Left colon (tissue), 2 donors: ENCODE measurements at regions not wholly inside any gene's neighbourhood (a gene's known extent, or its start where the extent isn't known, plus 50 kb on each side); places are given as distances from the start of the nearest gene placed in this dataset.
A peak's percentile ranks its signal among the peaks of the same experiment; 100 is the strongest.
"Not testable (repeated sequence)": the region's sequence is repeated elsewhere in the genome, so short reads cannot be mapped to it uniquely, and the experiment has no call there.

Experiments used
- ATAC-seq: fragments of 200-7000 bp; cut with Tn5 transposase; one replicate; pipeline ENCODE4 v1.9.1; 2020; ENCODE audit warnings: mild to moderate bottlenecking, moderate library complexity
- DNase-seq, 2 donors: peaks; one replicate each; pipeline ENCODE4 v3.0.0-alpha.2; 2020
- intact Hi-C, 2 donors: fragments of 100-400 bp; cut with DNase I in 1 of 2; cut with micrococcal nuclease in 1 of 2; formaldehyde crosslinking; loops; one replicate each; pipeline versions ENCODE4 v1.11.2 to v1.14.0; 2022; cut with DNase I, micrococcal nuclease
- donor health status: DM: no; HTN: no; CAD: no.
- donor health status: DM: yes; HTN: yes; CAD: no.

DNA sequence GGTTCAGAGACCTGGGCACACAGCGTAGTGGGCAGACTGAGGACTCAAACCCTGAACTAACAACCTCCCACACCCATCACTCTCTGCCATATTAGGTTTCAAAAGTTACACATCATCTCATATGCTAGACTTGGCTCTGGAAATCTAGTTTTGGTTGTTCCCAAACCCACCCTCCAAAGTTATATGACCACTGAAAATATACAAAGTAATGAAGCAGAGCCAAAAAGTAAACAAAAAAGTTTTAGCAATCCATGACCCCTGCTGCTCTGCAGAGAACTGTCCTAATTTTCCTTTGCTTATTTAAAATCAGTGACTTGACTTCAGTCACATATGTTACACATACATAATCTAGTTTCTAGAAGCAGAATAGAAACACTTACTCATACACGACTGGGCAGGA lies 155.6 kb upstream of the TAS2R1 start:
- no peak for DNase-seq
- intact Hi-C loops = no loop called here
- no peak for ATAC-seq

DNA sequence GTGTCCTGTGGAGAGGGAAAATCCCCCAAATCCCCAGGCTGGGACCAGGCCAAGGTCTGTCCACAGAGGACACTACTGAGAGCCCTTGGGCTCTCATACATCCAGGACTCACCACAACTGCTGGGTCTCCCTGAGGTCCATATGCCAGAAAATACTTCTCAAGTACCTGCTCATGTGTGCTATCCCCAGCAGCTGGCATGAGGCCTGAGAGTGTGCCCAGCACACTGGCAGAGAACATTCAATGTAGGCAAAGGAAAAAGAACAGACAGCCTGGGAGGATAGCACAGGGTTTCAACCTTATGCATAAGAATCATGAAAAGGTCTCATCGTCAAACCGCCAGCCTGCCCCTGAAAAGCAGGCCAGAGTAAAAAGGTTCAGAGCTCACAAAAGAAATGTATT lies 154.1 kb upstream of the TAS2R1 start:
- ATAC-seq (no peak), DNase-seq (no peak)
- intact Hi-C loops = no loop called here

DNA sequence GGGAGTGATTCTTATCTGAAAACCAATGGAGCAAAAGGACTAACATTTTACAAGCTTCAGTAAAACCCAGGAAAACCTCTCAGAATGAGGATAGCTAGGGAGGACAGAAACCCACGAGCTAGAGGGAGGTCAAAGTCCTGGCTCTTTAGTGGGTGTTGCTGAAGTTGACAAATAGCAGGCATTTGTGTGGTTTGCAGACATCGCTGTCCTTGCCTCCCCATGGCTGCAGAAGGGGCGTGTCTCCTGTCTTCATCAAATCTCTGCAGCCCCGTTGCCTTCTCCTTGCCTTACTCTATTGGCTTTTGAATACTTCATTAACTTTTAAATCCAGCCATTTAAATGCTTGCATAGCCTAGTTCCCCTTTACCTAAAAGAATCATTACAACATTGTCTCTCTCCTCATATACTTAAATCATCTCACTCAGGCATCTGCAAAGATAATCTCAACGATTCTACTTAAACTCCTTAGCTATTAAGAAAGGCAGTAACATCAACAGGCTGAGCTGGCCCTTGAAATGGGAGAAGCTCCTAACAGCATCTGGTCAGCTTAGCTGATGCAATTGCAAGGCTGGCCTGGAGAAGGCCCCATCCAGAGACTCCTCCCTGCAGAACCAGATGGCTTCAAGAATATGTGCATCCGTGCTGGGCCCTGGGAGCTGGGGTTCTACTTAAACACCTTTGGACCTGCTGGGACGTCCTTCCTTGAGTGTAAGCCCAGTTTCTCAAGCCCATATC lies 152.8 kb upstream of the TAS2R1 start:
- peak; percentile 99 for ATAC-seq
- intact Hi-C loops = no loop called here
- DNase-seq = peak; percentile 31

DNA sequence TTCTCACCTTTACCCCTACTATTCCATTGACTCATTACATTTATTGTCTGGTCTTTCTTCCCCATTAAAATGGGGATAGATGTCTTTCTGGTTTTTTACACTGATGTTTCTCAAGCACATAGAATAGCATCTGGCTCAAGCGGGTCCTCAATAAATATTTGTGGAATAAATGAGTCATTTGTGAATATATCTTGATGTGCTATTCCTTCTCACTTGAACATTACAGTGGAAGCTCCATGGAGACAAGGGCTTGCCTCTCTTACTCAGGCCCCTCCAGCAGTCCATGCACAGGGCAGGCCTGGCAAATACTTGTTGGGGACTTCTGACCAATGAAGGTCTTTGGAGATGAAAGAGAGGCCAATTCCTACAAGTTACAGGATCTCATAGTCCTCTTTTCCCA lies 151.7 kb upstream of the TAS2R1 start:
- DNase-seq (no peak), ATAC-seq (no peak)
- intact Hi-C loops = no loop called here

DNA sequence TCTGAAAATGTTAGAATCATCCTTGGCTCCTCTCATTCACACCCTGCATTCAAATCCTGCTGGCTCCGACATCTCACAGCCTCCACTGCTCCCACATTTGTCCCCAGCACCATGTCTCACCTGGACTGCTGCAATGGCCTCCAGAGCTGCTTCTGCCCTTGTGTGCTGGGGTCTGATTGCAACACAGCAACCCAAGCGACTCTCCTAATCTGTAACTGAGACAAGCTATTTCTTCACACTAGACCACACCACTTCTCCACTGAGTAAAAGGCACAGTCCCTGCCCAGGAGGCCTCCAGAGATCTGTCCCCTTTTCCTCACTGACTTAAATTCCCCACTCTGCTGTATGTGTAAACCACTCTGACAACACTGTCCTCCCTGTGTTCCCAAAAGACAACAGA lies 151.1 kb upstream of the TAS2R1 start:
- intact Hi-C loops = no loop called here
- no peak for DNase-seq
- no peak for ATAC-seq

DNA sequence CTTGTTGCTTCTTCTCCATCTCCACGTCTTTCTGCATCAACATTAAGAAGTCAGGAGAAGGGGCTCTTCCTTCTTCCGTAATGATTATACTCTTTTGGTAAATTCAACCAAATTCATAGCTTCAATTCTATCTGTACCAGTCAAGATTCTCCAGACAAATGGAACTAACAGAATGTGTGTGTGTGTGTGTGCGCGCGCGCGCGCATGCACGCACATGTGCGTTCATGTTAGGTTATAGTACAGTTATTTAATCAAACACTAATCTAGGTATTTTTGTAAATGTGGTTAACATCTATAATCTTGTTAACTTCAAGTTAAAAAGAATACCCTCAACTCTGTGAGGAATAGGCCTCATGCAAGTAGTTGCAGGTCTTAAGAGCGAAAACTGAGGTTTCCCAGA lies 150.3 kb upstream of the TAS2R1 start:
- intact Hi-C loops = no loop called here

DNA sequence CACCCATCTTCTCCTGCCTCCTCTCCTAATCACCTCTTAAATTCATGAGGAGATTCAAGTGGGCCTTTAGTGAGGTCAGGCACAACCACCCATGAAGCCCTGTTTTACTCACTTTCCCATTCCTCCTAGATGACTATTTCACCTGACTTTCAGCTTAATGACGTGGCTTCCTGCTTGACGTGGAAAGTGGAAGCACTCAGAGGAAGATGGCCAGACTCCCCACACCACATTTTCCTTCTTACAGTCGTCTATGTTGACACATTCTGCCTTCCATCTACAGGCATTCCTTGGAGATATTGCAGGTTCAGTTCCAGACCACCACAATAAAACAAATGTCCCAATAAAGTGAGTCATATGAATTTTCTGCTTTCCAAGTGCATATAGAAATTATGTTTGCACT lies 146.4 kb upstream of the TAS2R1 start:
- no peak for ATAC-seq
- intact Hi-C loops = no loop called here

More for the DNA sequence above, 150.3 kb upstream of the TAS2R1 start:
- DNase-seq (no peak), ATAC-seq (no peak)

DNA sequence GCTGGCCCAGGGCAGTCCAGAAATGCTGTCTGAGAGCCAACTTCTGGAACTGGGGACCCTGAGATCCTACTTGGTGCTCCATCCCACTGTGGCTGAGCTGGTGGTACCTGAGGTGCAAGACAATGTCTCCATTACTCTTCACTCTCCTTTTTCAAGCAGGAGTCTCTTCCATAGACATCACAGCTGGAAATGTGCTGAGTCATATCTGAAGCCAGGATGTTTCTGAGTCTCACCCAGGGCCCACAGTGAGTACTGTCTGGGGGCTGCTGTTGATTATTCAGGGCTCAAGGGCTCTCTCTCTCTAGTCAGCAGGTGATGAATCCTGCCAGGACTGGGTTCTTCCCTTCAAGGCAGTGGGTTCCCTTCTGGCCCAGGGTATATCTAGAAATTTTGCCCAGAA lies 145.2 kb upstream of the TAS2R1 start:
- no peak for ATAC-seq
- intact Hi-C loops = no loop called here

More for the DNA sequence above, 146.4 kb upstream of the TAS2R1 start:
- no peak for DNase-seq

DNA sequence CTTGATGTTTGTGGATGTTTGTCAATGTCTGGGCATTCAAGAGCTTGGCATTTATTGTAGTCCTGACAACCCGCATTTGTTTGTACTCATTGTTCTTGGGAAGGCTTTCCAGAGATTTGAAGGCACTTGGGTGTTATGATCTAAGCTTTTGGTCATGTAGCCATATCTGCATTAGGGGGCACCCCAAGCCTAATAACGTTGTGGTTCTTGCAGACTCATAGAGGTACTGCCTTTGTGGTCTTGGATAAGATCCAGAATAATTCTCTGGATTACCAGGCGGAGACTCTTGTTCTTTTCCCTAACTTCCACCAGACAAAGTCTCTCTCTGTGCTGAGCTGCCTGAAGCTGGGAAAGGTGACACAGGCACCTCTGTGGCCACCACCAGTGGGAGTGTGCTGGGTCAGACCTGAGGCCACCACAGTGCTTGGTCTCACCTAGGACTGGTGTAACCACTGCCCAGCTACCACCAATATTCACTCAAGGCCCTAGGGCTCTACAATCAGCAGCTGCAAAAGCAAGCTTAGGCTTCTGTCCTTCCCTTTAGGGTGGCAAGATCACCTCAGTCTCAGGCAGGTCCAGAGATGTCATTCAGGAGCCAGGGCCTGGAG lies 144.4 kb upstream of the TAS2R1 start:
- intact Hi-C loops = no loop called here
- ATAC-seq (no peak), DNase-seq (no peak)

More for the DNA sequence above, 145.2 kb upstream of the TAS2R1 start:
- no peak for DNase-seq

DNA sequence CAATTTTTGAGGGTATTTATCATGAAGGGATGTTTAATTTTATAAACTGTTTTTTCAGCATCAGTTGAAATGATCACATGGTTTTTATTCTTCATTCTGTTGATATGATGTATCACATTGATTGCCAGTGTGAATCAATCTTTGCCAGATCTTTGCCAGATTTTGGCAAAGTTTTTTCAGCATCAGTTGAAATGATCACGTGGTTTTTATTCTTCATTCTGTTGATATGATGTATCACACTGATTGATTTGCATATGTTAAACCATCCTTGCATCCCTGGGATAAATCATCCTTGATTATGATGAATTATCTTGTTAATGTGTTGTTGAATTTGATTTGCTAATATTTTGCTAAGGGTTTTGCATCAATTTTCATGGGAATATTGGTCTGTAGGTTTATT lies 140.9 kb upstream of the TAS2R1 start:
- intact Hi-C loops = no loop called here
- no peak for ATAC-seq
- no peak for DNase-seq

DNA sequence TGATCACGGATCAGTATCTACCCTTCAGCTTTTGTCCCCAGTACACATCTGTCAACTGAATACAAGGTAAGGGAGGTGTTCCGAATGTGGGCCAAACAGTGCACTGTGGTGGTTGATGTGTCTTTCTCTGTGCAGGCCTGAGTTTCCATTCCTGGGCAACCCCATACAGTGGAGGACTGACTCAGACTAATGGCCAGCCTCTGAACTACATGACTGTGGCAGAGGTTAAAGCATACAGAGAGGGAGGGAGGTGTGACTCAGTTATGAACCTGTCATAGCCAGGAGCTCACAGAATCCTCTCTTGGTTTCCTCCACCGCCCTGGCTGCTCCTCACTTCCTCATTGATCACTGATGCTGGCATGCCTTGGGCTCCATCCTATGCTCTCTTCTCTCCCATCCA lies 136.4 kb upstream of the TAS2R1 start:
- ATAC-seq (no peak), DNase-seq (no peak)
- intact Hi-C loops = no loop called here

DNA sequence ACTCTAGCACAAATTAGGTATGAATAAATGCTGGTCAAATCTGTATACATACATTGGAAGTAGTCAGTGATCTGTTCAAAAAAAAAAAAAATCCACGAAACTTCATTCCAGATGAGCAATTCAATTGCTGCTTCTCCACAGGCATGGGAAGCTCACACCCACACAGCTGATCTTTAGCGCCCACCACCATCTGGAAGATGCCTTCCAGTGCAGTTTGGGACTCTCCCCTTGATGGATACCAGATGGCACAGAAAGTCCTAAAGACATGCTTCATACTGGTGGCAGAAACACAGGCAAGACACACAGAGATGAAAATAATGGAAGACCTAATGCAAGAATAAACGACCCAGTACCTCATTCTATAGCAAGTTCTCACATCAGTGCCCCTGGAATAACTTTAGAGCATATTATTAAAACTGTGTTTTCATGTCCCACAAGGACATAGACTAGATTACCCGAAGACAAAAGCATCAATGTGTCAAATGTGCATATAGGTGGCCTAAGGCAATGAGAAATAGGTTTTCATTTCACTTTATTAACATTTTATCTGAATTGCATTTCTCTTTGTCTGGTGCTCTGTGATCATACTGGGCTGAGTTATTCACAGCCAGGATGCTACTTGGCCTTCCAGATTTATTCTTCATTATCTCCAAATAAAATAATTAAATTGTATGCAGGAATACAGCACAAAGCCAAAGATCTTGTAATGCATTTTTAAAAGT lies 135.4 kb upstream of the TAS2R1 start:
- no peak for ATAC-seq
- intact Hi-C loops = no loop called here

DNA sequence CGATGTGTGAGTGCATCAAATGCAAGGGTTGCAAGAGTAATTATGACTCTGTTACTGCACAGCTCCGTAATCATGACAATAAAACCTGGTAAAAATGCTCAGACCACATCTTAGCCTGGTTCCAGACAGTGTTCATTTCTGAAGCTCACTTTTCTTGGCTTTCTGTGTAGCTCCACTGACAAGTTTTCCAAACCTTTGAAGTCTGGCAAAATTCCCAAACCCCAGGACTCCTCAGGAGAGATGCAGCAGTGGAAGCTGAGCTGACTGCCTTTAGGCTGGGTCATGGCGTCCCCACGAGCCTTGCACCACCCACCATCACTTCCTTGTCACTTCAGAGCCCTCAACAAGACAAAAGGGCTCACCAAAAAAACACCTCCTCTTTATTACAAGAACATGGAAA lies 131.6 kb upstream of the TAS2R1 start:
- ATAC-seq (no peak), DNase-seq (no peak)
- intact Hi-C loops = no loop called here

More for the DNA sequence above, 135.4 kb upstream of the TAS2R1 start:
- DNase-seq = no peak

DNA sequence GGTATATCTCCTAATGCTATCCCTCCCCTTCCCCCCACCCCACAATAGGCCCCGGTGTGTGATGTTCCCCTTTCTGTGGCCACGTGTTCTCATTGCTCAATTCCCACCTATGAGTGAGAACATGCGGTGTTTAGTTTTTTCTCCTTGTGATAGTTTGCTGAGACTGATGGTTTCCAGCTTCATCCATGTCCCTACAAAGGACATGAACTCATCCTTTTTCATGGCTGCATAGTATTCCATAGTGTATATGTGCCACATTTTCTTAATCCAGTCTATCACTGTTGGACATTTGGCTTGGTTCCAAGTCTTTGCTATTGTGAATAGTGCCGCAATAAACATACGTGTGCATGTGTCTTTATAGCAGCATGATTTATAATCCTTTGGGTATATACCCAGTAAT lies 122.5 kb upstream of the TAS2R1 start:
- DNase-seq, intact Hi-C loops, ATAC-seq: not testable (repeated sequence)

DNA sequence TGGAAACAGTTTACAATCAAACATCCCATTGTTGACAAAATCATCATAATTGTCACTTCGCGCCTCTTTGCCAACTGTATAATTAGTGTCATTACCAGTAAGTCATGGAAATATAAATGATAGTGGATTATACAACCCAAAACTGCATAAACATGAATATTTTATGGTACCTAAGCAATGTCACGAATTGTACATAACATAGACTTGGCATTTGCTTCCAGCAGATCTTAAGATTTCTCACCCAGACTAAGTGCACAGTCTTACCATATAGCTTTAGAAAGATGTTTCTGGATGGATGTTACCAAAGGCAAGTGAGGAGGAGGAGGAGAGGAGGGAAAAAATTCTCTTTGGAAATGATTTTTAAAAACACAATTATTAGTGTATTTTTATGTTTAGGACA lies 113.4 kb upstream of the TAS2R1 start:
- intact Hi-C loops = no loop called here
- DNase-seq = no peak
- no peak for ATAC-seq

DNA sequence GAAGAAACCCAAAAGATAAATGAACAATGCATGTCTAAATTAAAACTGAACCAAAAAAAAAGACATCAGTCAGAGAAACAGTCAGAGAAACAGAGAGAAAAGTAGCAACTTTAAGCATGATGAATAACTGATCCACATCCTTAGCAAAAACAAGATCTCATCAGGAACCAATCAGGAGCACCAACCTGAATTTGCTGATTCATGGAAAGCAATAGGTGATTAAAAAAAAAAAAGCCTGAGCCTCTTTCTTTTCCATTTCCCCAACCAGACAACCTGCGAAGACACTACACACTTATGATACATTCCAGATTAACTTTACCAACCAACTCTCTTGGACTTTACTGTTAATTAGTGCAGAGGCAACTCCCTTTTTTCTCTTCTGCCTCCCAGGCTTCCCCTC lies 112.7 kb upstream of the TAS2R1 start:
- no peak for ATAC-seq
- intact Hi-C loops = no loop called here
- no peak for DNase-seq

DNA sequence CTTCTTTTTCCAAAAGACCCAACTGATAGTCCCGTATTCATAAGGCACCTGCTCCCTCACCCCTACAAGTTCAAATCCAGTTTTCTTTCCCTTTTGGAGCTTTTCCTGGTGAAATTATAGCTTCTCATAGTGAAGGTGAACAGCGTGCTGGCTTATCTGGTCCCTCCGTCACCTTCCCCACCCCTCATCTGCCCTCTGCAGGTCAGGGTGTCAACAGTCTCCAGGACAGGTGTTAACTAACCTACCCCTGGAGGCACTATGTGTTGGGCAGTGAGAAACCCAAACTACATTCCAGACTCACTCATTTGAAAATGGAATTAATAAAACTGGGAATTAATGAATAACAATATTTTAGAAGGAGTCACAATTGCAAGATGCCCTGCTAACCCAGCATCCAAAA lies 109.0 kb upstream of the TAS2R1 start:
- no peak for DNase-seq
- ATAC-seq = no peak
- intact Hi-C loops = no loop called here

DNA sequence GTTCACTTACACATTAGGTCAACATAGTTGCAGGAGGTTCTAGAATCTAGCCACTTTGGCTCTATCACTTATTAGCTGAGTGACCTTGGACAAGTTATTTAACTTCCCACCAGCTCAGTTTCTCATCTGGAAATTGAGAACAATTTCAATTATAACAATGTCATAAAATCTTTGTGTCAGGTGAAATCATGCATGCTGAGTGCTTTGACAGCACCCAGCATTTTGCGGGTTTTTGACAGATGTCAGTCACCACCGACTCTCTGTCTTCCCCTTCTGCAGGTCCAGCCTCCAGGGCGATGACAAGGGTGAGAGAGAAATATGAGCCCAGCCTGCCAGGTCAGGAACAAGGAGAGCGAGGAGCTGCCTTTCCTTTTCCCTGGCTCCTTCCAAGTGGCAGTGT lies 107.1 kb upstream of the TAS2R1 start:
- no peak for DNase-seq
- no peak for ATAC-seq
- intact Hi-C loops = no loop called here

DNA sequence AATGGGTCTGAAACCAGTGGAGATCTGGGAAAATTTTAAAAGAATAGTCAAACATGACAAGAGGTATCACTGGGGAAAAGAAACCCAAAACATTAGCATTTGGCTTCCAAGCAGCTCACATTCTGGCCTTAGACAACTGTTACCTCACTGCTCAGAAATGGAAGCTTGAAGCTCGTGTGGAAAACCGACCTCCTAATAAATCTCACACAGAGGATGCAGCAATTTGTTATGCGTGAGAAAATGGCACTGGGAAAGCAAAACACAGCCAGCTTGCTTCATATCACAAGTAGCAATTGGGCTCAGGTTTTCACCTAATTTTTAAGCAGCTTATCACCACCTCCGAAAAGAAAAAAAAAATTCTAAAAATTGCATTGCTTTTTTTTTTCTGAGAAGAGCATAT lies 103.3 kb upstream of the TAS2R1 start:
- ATAC-seq = no peak
- DNase-seq = no peak
- intact Hi-C loops = no loop called here

DNA sequence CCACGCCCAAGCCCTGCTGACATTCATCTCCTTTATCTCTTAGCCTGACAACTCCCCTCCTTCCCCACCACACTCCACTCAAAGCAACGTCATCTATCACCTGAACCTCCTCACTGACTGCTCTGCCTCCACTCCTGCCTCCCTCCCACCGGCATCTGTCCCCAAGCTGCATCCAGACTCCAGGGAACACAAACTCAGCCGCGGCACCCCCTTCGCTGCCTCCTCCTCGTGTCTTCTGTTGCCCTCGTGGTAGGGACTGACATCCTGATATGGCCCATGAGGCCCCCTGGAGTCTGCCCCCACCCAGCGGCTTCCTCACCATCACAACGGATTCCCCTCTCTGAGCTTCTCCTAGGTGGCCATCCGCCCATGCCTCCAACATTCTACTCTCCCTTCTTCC lies 101.0 kb upstream of the TAS2R1 start:
- ATAC-seq (no peak), DNase-seq (no peak)
- intact Hi-C loops = no loop called here
